Esophagus (tissue), 2 donors: ENCODE measurements at regions not wholly inside any gene's neighbourhood (a gene's known extent, or its start where the extent isn't known, plus 50 kb on each side); places are given as distances from the start of the nearest gene placed in this dataset.

ENCODE experiments used
- H3K27ac ChIP-seq, 2 donors: one replicate each; pipeline ENCODE4 v1.5.1; 2013; ENCODE audit warnings: low read depth in 2 of 2, mild to moderate bottlenecking in 2 of 2, inconsistent platforms in 1 of 2, low read length in 1 of 2, moderate library complexity in 1 of 2
- H3K27me3 ChIP-seq, 2 donors: one replicate each; pipeline ENCODE4 v1.6.1; 2013; ENCODE audit warnings: low read length in 2 of 2, control low read depth in 1 of 2, mild to moderate bottlenecking in 1 of 2; ENCODE audit not compliant: insufficient read depth in 2 of 2, control insufficient read depth in 1 of 2
- H3K36me3 ChIP-seq, 2 donors: one replicate each; pipeline ENCODE4 v1.6.1; 2013; ENCODE audit warnings: low read length in 1 of 2; ENCODE audit not compliant: control insufficient read depth in 2 of 2, insufficient read depth in 2 of 2
- H3K4me1 ChIP-seq, 2 donors: one replicate each; pipeline ENCODE4 v1.6.1; 2013; ENCODE audit warnings: low read length in 1 of 2; ENCODE audit not compliant: control insufficient read depth in 2 of 2, insufficient read depth in 2 of 2
- H3K4me3 ChIP-seq, 2 donors: one replicate each; pipeline ENCODE4 v1.5.1; 2013; ENCODE audit warnings: low read length in 2 of 2, mild to moderate bottlenecking in 2 of 2, low read depth in 1 of 2, moderate library complexity in 1 of 2
- H3K9me3 ChIP-seq, 2 donors: one replicate each; pipeline ENCODE4 v1.6.1; 2013; ENCODE audit warnings: mild to moderate bottlenecking in 2 of 2, low read depth in 1 of 2, low read length in 1 of 2, moderate library complexity in 1 of 2; ENCODE audit not compliant: control insufficient read depth in 2 of 2, insufficient read depth in 1 of 2
- WGBS, 2 donors: extraction: QIAGEN DNeasy Blood & Tissue Kit; methylation state at CpG; one replicate each; pipeline ENCODE4 v1.1.7; 2013; 5-methylcytosine and 5-hydroxymethylcytosine counted together
- donor health status: healthy with polysubstance abuse.
- donor health status: Bipolar disorder and iron deficiency.

GRCh38 chr10:31693491-31693890, 235.1 kb downstream of the ARHGAP12 start:
- Histone ChIP-seq H3K36me3 (no peaks in the 10 kb centered on the region), H3K4me3 (no peak overlapping the region), H3K27me3 (no peaks in the 10 kb centered on the region), H3K27ac (no peak overlapping the region), H3K9me3 (no peaks in the 10 kb centered on the region), H3K4me1 (peaks cover 0 to 3% of the 10 kb centered on the region in 2 donors)
- 84 to 86% methylated on average over 6 of the region's 6 CpGs for WGBS, 2 donors

DNA sequence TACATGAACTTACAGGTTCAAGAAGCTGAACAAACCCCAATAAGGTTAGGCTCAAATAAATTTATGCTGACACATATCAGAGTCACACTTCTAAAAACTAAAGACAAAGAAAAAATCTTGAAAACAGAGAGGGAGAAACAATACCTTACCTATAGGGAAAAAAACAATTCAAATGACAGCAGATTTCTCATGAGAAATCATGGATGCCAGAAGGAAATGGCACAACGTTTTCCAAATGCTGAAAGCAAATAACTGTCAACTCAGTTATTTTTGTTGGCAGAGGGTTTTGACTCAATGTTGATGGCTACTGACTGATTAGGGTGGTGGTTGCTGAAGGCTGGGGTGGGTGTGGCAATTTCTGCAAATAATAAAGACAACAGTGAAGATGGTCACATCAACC, 239.4 kb downstream of the ARHGAP12 start:
- WGBS, 2 donors: 26 to 37% methylated on average over 1 of the region's 1 CpG

GRCh38 chr10:31687663-31688482, 240.8 kb downstream of the ARHGAP12 start:
- Histone ChIP-seq H3K4me1 (no peaks in the 10 kb centered on the region), H3K4me3 (no peak overlapping the region), H3K9me3 (no peaks in the 10 kb centered on the region), H3K36me3 (no peaks in the 10 kb centered on the region), H3K27ac (no peak overlapping the region), H3K27me3 (no peaks in the 10 kb centered on the region)
- WGBS, 2 donors: 79 to 86% methylated on average over 3 of the region's 3 CpGs

More for the DNA sequence above, 239.4 kb downstream of the ARHGAP12 start:
- Histone ChIP-seq H3K27ac (no peak overlapping the region), H3K4me3 (no peak overlapping the region), H3K4me1 (no peaks in the 10 kb centered on the region), H3K27me3 (no peaks in the 10 kb centered on the region), H3K9me3 (no peaks in the 10 kb centered on the region), H3K36me3 (no peaks in the 10 kb centered on the region)

- H3K36me3 ChIP-seq: no peaks in the 10 kb centered on the region
- H3K9me3 ChIP-seq: no peaks in the 10 kb centered on the region
- no peaks in the 10 kb centered on the region for H3K27me3 ChIP-seq
- H3K4me3 ChIP-seq: no peak overlapping the region
- H3K27ac ChIP-seq: no peak overlapping the region
- no peaks in the 10 kb centered on the region for H3K4me1 ChIP-seq
Observed at GRCh38 chr10:31686599-31686998, 242.0 kb downstream of the ARHGAP12 start.

GRCh38 chr10:31683682-31684081, 244.9 kb downstream of the ARHGAP12 start:
- 98 to 100% methylated on average over 1 of the region's 1 CpG for WGBS, 2 donors
- H3K36me3 ChIP-seq: no peaks in the 10 kb centered on the region
- no peaks in the 10 kb centered on the region for H3K27me3 ChIP-seq
- H3K9me3 ChIP-seq: no peaks in the 10 kb centered on the region
- no peaks in the 10 kb centered on the region for H3K4me1 ChIP-seq
- no peak overlapping the region for H3K27ac ChIP-seq
- no peak overlapping the region for H3K4me3 ChIP-seq

- Histone ChIP-seq H3K9me3 (peaks cover 0 to 3% of the 10 kb centered on the region in 2 donors), H3K27ac (no peak overlapping the region), H3K4me1 (no peaks in the 10 kb centered on the region), H3K27me3 (no peaks in the 10 kb centered on the region), H3K4me3 (no peak overlapping the region), H3K36me3 (no peaks in the 10 kb centered on the region)
- 85 to 89% methylated on average over 4 of the region's 4 CpGs for WGBS, 2 donors
Observed at GRCh38 chr10:31679936-31680335, 248.7 kb downstream of the ARHGAP12 start.

- Histone ChIP-seq H3K27me3 (no peaks in the 10 kb centered on the region), H3K9me3 (peaks cover 3% of the 10 kb centered on the region in 2 donors), H3K4me3 (no peak overlapping the region), H3K4me1 (no peaks in the 10 kb centered on the region), H3K27ac (no peak overlapping the region), H3K36me3 (no peaks in the 10 kb centered on the region)
- 68 to 76% methylated on average over 20 of the region's 20 CpGs for WGBS, 2 donors
Observed at GRCh38 chr10:31678575-31679516, 249.8 kb downstream of the ARHGAP12 start.

- WGBS, 2 donors: 43 to 56% methylated on average over 12 of the region's 12 CpGs
- Histone ChIP-seq H3K27ac (no peak overlapping the region), H3K9me3 (peaks cover 3 to 4% of the 10 kb centered on the region in 2 donors), H3K27me3 (no peaks in the 10 kb centered on the region), H3K4me1 (no peaks in the 10 kb centered on the region), H3K4me3 (no peak overlapping the region), H3K36me3 (no peaks in the 10 kb centered on the region)
Observed at GRCh38 chr10:31678139-31678536, 250.5 kb downstream of the ARHGAP12 start.

DNA sequence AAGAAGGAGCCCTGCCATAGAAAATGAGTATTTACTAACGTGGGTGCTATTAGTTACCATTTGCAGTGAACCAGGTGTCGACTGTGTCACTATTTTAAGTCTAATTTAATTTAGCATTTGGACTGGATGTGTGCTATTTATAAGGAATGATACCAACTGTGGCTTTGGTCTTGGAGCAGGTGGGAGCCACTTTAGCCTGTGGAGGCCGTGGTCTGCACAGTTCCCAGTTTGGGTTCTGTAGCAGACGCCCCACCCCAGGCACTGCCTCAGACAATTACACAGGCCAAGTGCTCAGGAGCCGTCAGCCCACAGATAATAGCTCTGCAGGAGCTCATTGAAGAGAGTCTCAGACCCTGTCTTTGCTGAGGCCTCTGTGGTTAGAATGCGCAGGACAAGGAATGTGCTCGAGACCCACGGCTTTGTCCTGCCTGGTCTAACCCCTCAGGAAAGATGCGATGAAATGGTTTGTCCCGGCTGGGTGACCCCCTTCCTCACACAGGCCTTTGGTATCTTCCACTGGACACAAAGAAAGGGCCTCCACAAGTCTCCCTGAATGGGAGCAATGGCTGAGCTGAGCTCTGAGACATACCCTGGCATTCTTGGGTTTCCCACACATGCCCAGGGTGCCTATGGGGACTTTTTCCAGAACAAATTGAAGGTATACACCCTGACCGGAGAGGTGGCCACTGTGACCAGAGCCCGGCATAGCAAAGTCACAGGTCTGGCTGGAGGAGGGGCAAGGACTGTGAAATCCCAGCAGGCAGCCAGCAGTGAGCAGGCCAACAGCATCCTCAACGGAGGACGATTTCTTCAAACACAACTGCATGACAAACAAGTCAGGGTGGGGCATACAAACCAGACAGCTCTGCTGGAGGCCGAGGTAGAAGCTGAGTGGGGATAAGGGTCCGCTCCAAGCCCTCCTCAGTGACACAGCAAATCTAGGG, 251.2 kb downstream of the ARHGAP12 start:
- Histone ChIP-seq H3K9me3 (peaks cover 3 to 4% of the 10 kb centered on the region in 2 donors), H3K27ac (no peak overlapping the region), H3K36me3 (no peaks in the 10 kb centered on the region), H3K4me3 (no peak overlapping the region), H3K4me1 (no peaks in the 10 kb centered on the region), H3K27me3 (no peaks in the 10 kb centered on the region)
- WGBS, 2 donors: 78 to 83% methylated on average over 16 of the region's 16 CpGs
